ENCODE measurements at regions not wholly inside any gene's neighbourhood (a gene's known extent, or its start where the extent isn't known, plus 50 kb on each side); places are given as distances from the start of the nearest gene placed in this dataset.

DNA sequence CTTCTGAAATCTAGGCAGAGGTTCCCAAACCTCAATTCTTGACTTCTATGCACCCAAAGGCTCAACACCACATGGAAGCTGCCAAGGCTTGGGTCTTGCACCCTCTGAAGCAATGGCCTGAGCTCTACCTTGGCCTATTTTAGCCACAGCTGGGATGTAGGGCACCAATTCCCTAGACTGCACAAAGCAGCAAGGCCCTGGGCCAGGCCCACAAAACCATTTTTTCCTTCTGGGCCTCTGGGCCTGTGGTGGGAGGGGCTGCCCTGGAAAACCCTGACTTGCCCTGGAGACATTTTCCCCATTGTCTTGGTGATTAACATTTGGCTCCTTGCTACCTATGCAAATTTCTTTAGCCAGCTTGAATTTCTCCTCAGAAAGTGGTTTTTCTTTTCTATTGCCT, 315.2 kb downstream of the DCDC2C start:
- DNase-seq (ENCODE audit: low read depth in 1 of 2, low spot score in 1 of 2) (no peak), ATAC-seq (no peak), FAIRE-seq (no peak)
- ChIA-PET CTCF (no interaction called here), POLR2A (no interaction called here)
- TF ChIP-seq, protein P1, sequence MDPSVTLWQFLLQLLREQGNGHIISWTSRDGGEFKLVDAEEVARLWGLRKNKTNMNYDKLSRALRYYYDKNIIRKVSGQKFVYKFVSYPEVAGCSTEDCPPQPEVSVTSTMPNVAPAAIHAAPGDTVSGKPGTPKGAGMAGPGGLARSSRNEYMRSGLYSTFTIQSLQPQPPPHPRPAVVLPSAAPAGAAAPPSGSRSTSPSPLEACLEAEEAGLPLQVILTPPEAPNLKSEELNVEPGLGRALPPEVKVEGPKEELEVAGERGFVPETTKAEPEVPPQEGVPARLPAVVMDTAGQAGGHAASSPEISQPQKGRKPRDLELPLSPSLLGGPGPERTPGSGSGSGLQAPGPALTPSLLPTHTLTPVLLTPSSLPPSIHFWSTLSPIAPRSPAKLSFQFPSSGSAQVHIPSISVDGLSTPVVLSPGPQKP (IDR thresholded peaks at IDR 0.05; ENCODE audit: low read depth, low read length): no peak
- TF ChIP-seq FOSL2 (IDR thresholded peaks at IDR 0.05): no peak
- no peak for TF ChIP-seq FOSL2 (CRISPR knock-in tag; IDR thresholded peaks at IDR 0.05)
- TF ChIP-seq HOXB13 (CRISPR knock-in tag; IDR thresholded peaks at IDR 0.05; ENCODE audit: low read depth): no peak
- TF ChIP-seq NPAS2 (CRISPR knock-in tag; IDR thresholded peaks at IDR 0.05; ENCODE audit: borderline replicate concordance): no peak
- TF ChIP-seq POLR2A (IDR thresholded peaks at IDR 0.05; ENCODE audit: low read length): no peak
- no peak for TF ChIP-seq FOXS1 (CRISPR knock-in tag; IDR thresholded peaks at IDR 0.05)
- TF ChIP-seq ESRRA (IDR thresholded peaks at IDR 0.05; ENCODE audit: borderline replicate concordance, low read length): no peak
- no peak for TF ChIP-seq MAFK (IDR thresholded peaks at IDR 0.05; ENCODE audit: partially characterized antibody)
- no peak for TF ChIP-seq SREBF2 (IDR thresholded peaks at IDR 0.05)
- TF ChIP-seq JUN (IDR thresholded peaks at IDR 0.05): no peak
- TF ChIP-seq RAD21 (conservative IDR thresholded peaks at IDR 0.05 in 1 of 2, IDR thresholded peaks at IDR 0.05 in 1 of 2): no peak
- TF ChIP-seq EP300 (IDR thresholded peaks at IDR 0.05): no peak
- no peak for TF ChIP-seq CBX8 (IDR thresholded peaks at IDR 0.05)
- TF ChIP-seq, protein P2, sequence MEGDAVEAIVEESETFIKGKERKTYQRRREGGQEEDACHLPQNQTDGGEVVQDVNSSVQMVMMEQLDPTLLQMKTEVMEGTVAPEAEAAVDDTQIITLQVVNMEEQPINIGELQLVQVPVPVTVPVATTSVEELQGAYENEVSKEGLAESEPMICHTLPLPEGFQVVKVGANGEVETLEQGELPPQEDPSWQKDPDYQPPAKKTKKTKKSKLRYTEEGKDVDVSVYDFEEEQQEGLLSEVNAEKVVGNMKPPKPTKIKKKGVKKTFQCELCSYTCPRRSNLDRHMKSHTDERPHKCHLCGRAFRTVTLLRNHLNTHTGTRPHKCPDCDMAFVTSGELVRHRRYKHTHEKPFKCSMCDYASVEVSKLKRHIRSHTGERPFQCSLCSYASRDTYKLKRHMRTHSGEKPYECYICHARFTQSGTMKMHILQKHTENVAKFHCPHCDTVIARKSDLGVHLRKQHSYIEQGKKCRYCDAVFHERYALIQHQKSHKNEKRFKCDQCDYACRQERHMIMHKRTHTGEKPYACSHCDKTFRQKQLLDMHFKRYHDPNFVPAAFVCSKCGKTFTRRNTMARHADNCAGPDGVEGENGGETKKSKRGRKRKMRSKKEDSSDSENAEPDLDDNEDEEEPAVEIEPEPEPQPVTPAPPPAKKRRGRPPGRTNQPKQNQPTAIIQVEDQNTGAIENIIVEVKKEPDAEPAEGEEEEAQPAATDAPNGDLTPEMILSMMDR (IDR thresholded peaks at IDR 0.05): no peak
- no peak for TF ChIP-seq SMC3 (IDR thresholded peaks at IDR 0.05)
- TF ChIP-seq EHF (CRISPR knock-in tag; IDR thresholded peaks at IDR 0.05): no peak
- no peak for TF ChIP-seq JUNB (IDR thresholded peaks at IDR 0.05)
- H3K4me3 ChIP-seq: no peak overlapping the region
- no peak overlapping the region for H3K4me2 ChIP-seq
- H3K4me1 ChIP-seq: no peaks in the 10 kb centered on the region
- H3K9me3 ChIP-seq: peaks cover 3% of the 10 kb centered on the region; the same call in 1 of the 3 replicates
- H3K27ac ChIP-seq: no peak overlapping the region

DNA sequence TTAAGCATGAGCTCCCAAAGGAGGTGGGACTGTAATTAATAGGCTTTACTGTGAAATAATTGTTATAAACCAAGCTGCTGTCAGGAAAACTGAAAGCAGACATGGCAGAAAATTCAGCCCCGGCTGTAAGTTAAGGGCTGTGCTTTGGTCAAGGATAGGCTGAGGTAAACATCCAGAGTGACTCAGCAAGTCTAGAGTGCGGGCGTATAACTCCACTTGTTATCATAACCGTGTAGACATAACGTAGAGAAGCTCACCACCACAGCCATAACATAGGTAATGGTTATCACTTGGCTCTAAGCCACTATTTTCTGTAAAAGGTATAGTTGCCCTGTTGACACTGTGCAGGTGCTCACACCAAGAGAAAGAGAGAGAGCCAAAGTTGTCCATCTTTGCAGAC, 316.8 kb downstream of the DCDC2C start:
- DNase-seq (ENCODE audit: low read depth in 1 of 2, low spot score in 1 of 2) (peak in 1 of 2 experiments; percentile 33), FAIRE-seq (no peak), ATAC-seq (peak in 1 of 2 experiments; percentile 67; a peak in 3 of 6 replicates)
- CTCF ChIA-PET: interaction anchor here (0.8 to 1.8 kb wide), 2 partner anchors 9 to 61 kb away, joined by 4 to 5 read pairs; no protein-coding TSS in a partner anchor
- 17% methylated on average over 5 of the region's 5 CpGs for WGBS (ENCODE audit: missing lambda C conversion rate)
- H3K27ac ChIP-seq: no peak overlapping the region
- peaks cover 3% of the 10 kb centered on the region; the same call in 1 of the 3 replicates for H3K9me3 ChIP-seq
- no peak overlapping the region for H3K4me3 ChIP-seq
- no peak for TF ChIP-seq MAZ (IDR thresholded peaks at IDR 0.05; ENCODE audit: borderline replicate concordance, low read depth, low read length)
- TF ChIP-seq CBX2 (IDR thresholded peaks at IDR 0.05; ENCODE audit: borderline replicate concordance, low read depth): no peak
- peak; percentile 66 for TF ChIP-seq MAFK (IDR thresholded peaks at IDR 0.05; ENCODE audit: partially characterized antibody)
- TF ChIP-seq RNF2 (IDR thresholded peaks at IDR 0.05; ENCODE audit: borderline replicate concordance, low read depth): no peak
- TF ChIP-seq FOSL2 (IDR thresholded peaks at IDR 0.05): no peak
- TF ChIP-seq FOSL2 (CRISPR knock-in tag; IDR thresholded peaks at IDR 0.05): no peak
- TF ChIP-seq, protein P3, sequence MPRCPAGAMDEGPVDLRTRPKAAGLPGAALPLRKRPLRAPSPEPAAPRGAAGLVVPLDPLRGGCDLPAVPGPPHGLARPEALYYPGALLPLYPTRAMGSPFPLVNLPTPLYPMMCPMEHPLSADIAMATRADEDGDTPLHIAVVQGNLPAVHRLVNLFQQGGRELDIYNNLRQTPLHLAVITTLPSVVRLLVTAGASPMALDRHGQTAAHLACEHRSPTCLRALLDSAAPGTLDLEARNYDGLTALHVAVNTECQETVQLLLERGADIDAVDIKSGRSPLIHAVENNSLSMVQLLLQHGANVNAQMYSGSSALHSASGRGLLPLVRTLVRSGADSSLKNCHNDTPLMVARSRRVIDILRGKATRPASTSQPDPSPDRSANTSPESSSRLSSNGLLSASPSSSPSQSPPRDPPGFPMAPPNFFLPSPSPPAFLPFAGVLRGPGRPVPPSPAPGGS (IDR thresholded peaks at IDR 0.05): no peak
- no peak for TF ChIP-seq FOSB (CRISPR knock-in tag; IDR thresholded peaks at IDR 0.05)
- TF ChIP-seq CHD2 (IDR thresholded peaks at IDR 0.05; ENCODE audit: low read length, partially characterized antibody): no peak
- no peak for TF ChIP-seq TP53 (CRISPR knock-in tag; IDR thresholded peaks at IDR 0.05)
- POLR2A ChIA-PET: no interaction called here
- H3K4me1 ChIP-seq: no peaks in the 10 kb centered on the region
- H3K4me2 ChIP-seq: peak overlapping the region; percentile 21
